ENCODE measurements at regions not wholly inside any gene's neighbourhood (a gene's known extent, or its start where the extent isn't known, plus 50 kb on each side); places are given as distances from the start of the nearest gene placed in this dataset.

GRCh38 chr1:208312706-208313105, 68.5 kb upstream of the PLXNA2 start:
- Histone ChIP-seq H3K9me2 (replicated peaks; ENCODE audit: low read depth, low read length) (no peaks in the 10 kb centered on the region), H3K4me2 (ENCODE audit: low read depth, low read length, poor library complexity, severe bottlenecking) (no peak overlapping the region), H3K79me2 (ENCODE audit: insufficient read depth, low read length) (no peaks in the 10 kb centered on the region), H3F3A (ENCODE audit: low read depth) (no peaks in the 10 kb centered on the region), H3K4me3 (ENCODE audit: low read length, poor library complexity, severe bottlenecking) (no peak overlapping the region), H3K9ac (ENCODE audit: low read depth, low read length, poor library complexity, severe bottlenecking) (no peak overlapping the region), H2AFZ (ENCODE audit: low read length) (no peak overlapping the region), H3K27me3 (ENCODE audit: insufficient read depth, low read length, poor library complexity, severe bottlenecking) (no peaks in the 10 kb centered on the region), H3K9me3 (ENCODE audit: insufficient read depth, low read depth, low read length) (no peaks in the 10 kb centered on the region), H4K20me1 (ENCODE audit: insufficient read depth, low read length, poor library complexity, severe bottlenecking) (no peaks in the 10 kb centered on the region), H3K36me3 (ENCODE audit: insufficient read depth, low read length) (no peaks in the 10 kb centered on the region), H3K4me1 (ENCODE audit: insufficient read depth, low read length, poor library complexity, severe bottlenecking) (no peaks in the 10 kb centered on the region)
- no peak for TF ChIP-seq EZH2phosphoT487 (IDR thresholded peaks at IDR 0.05; ENCODE audit: borderline replicate concordance)
- TF ChIP-seq, protein P1, sequence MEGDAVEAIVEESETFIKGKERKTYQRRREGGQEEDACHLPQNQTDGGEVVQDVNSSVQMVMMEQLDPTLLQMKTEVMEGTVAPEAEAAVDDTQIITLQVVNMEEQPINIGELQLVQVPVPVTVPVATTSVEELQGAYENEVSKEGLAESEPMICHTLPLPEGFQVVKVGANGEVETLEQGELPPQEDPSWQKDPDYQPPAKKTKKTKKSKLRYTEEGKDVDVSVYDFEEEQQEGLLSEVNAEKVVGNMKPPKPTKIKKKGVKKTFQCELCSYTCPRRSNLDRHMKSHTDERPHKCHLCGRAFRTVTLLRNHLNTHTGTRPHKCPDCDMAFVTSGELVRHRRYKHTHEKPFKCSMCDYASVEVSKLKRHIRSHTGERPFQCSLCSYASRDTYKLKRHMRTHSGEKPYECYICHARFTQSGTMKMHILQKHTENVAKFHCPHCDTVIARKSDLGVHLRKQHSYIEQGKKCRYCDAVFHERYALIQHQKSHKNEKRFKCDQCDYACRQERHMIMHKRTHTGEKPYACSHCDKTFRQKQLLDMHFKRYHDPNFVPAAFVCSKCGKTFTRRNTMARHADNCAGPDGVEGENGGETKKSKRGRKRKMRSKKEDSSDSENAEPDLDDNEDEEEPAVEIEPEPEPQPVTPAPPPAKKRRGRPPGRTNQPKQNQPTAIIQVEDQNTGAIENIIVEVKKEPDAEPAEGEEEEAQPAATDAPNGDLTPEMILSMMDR (conservative IDR thresholded peaks at IDR 0.05; ENCODE audit: low read length), result no peak

- Histone ChIP-seq H3K79me2 (ENCODE audit: insufficient read depth, low read length) (no peaks in the 10 kb centered on the region), H3K9me3 (ENCODE audit: insufficient read depth, low read depth, low read length) (no peaks in the 10 kb centered on the region), H4K20me1 (ENCODE audit: insufficient read depth, low read length, poor library complexity, severe bottlenecking) (no peaks in the 10 kb centered on the region), H3K4me2 (ENCODE audit: low read depth, low read length, poor library complexity, severe bottlenecking) (no peak overlapping the region), H3K4me3 (ENCODE audit: low read length, poor library complexity, severe bottlenecking) (no peak overlapping the region), H3K4me1 (ENCODE audit: insufficient read depth, low read length, poor library complexity, severe bottlenecking) (no peaks in the 10 kb centered on the region), H3F3A (ENCODE audit: low read depth) (no peaks in the 10 kb centered on the region), H3K36me3 (ENCODE audit: insufficient read depth, low read length) (no peaks in the 10 kb centered on the region), H3K9me2 (replicated peaks; ENCODE audit: low read depth, low read length) (no peaks in the 10 kb centered on the region), H3K9ac (ENCODE audit: low read depth, low read length, poor library complexity, severe bottlenecking) (no peak overlapping the region), H2AFZ (ENCODE audit: low read length) (no peak overlapping the region), H3K27me3 (ENCODE audit: insufficient read depth, low read length, poor library complexity, severe bottlenecking) (no peaks in the 10 kb centered on the region)
- TF ChIP-seq EZH2phosphoT487 (IDR thresholded peaks at IDR 0.05; ENCODE audit: borderline replicate concordance), result no peak
- TF ChIP-seq, protein P1 (conservative IDR thresholded peaks at IDR 0.05; ENCODE audit: low read length), result no peak
Measured at GRCh38 chr1:208314431-208314830, 70.2 kb upstream of the PLXNA2 start.

- no peaks in the 10 kb centered on the region for H4K20me1 ChIP-seq (ENCODE audit: insufficient read depth, low read length, poor library complexity, severe bottlenecking)
- no peaks in the 10 kb centered on the region for H3K4me1 ChIP-seq (ENCODE audit: insufficient read depth, low read length, poor library complexity, severe bottlenecking)
- no peaks in the 10 kb centered on the region for H3K9me2 ChIP-seq (replicated peaks; ENCODE audit: low read depth, low read length)
- no peak overlapping the region for H3K9ac ChIP-seq (ENCODE audit: low read depth, low read length, poor library complexity, severe bottlenecking)
- no peaks in the 10 kb centered on the region for H3K9me3 ChIP-seq (ENCODE audit: insufficient read depth, low read depth, low read length)
- H3K4me3 ChIP-seq (ENCODE audit: low read length, poor library complexity, severe bottlenecking), result no peak overlapping the region
- H3K4me2 ChIP-seq (ENCODE audit: low read depth, low read length, poor library complexity, severe bottlenecking), result no peak overlapping the region
- H2AFZ ChIP-seq (ENCODE audit: low read length), result no peak overlapping the region
- H3F3A ChIP-seq (ENCODE audit: low read depth), result no peaks in the 10 kb centered on the region
- H3K36me3 ChIP-seq (ENCODE audit: insufficient read depth, low read length), result no peaks in the 10 kb centered on the region
- no peak for TF ChIP-seq EZH2phosphoT487 (IDR thresholded peaks at IDR 0.05; ENCODE audit: borderline replicate concordance)
- TF ChIP-seq, protein P1 (conservative IDR thresholded peaks at IDR 0.05; ENCODE audit: low read length), result no peak
- H3K27me3 ChIP-seq (ENCODE audit: insufficient read depth, low read length, poor library complexity, severe bottlenecking), result no peaks in the 10 kb centered on the region
- H3K79me2 ChIP-seq (ENCODE audit: insufficient read depth, low read length), result no peaks in the 10 kb centered on the region
Measured at GRCh38 chr1:208318150-208318734, 74.1 kb upstream of the PLXNA2 start.

Data from Loucy (cell line).